Mucosa of gallbladder (tissue), 1 donor: ENCODE measurements at regions not wholly inside any gene's neighbourhood (a gene's known extent, or its start where the extent isn't known, plus 50 kb on each side); places are given as distances from the start of the nearest gene placed in this dataset.
"Not testable (repeated sequence)": the region's sequence is repeated elsewhere in the genome, so short reads cannot be mapped to it uniquely, and the experiment has no call there.

Experiments
- DNase-seq: peaks from one replicate; pipeline ENCODE4 v3.0.0-alpha.2; 2020; ENCODE audit warnings: low spot score
- donor health status: DM: no; HTN: no; CAD: no.

GRCh38 chr7:23887660-23888059 lies 177.6 kb downstream of the STK31 start:
- no peak for DNase-seq

- DNase-seq = no peak
Measured at GRCh38 chr7:23888958-23889357, 178.9 kb downstream of the STK31 start.

GRCh38 chr7:23889566-23889965 lies 179.5 kb downstream of the STK31 start:
- no peak for DNase-seq

- DNase-seq = no peak
Measured at GRCh38 chr7:23892019-23892418, 182.0 kb downstream of the STK31 start.

- no peak for DNase-seq
Measured at GRCh38 chr7:23893176-23893941, 183.3 kb downstream of the STK31 start.

GRCh38 chr7:23893942-23894891 lies 184.2 kb downstream of the STK31 start:
- DNase-seq = no peak

- no peak for DNase-seq
Measured at GRCh38 chr7:23894892-23895569, 185.0 kb downstream of the STK31 start.

- no peak for DNase-seq
Measured at GRCh38 chr7:23895666-23896096, 185.7 kb downstream of the STK31 start.

GRCh38 chr7:23898619-23899018 lies 188.6 kb downstream of the STK31 start:
- no peak for DNase-seq

GRCh38 chr7:23904901-23905300 lies 194.9 kb downstream of the STK31 start:
- not testable (repeated sequence) for DNase-seq

- no peak for DNase-seq
Measured at GRCh38 chr7:23907012-23907411, 197.0 kb downstream of the STK31 start.

GRCh38 chr7:23909426-23909825 lies 199.4 kb downstream of the STK31 start:
- DNase-seq = no peak

GRCh38 chr7:23912065-23912464 lies 202.0 kb downstream of the STK31 start:
- no peak for DNase-seq

- DNase-seq = no peak
Measured at GRCh38 chr7:23913016-23913415, 203.0 kb downstream of the STK31 start.

GRCh38 chr7:23915236-23915635 lies 205.2 kb downstream of the STK31 start:
- no peak for DNase-seq

- no peak for DNase-seq
Measured at GRCh38 chr7:23918286-23918685, 208.3 kb downstream of the STK31 start.

- peak; percentile 38 for DNase-seq
Measured at GRCh38 chr7:23918856-23919255, 208.8 kb downstream of the STK31 start.

- no peak for DNase-seq
Measured at GRCh38 chr7:23925088-23925487, 215.1 kb downstream of the STK31 start.

- DNase-seq = no peak
Measured at GRCh38 chr7:23927709-23928417, 217.8 kb downstream of the STK31 start.

- DNase-seq = no peak
Measured at GRCh38 chr7:23928418-23928775, 218.4 kb downstream of the STK31 start.

GRCh38 chr7:23930312-23930711 lies 220.3 kb downstream of the STK31 start:
- no peak for DNase-seq

- no peak for DNase-seq
Measured at GRCh38 chr7:23931633-23932032, 221.6 kb downstream of the STK31 start.
